ENCODE measurements at regions not wholly inside any gene's neighbourhood (a gene's known extent, or its start where the extent isn't known, plus 50 kb on each side); places are given as distances from the start of the nearest gene placed in this dataset.

DNA sequence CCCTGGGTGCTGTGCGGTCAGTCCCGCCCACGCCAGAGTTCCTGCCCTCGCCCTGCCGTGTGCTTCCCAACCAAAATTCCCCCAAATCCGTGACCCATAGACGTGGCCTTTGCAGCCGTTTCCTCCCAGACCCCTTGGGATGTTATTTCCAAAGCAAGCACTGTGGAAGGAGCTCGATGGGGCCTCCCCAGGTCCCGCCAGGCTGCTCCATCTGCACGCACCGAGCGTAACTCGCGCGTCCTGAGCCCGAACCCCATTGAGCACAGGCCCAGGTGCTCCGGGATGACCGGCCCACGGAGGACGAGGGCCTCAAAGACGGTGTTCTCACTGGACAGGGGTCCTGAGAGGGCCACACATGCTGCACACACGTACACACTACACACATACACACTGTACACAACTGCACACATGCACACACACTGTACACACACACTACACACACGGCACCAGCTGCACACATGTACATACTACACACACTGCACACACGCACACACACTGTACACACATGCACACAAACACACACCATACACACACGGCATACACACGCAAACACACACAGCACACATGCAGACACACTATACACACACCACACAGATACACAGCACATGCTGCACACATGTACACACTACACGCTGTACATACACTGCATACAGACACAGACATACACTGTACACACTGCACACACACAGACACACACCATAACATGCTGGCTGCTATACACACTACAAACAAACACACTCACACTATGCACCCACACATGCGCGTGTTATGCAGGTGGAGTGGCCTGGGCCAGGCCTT lies 431.2 kb upstream of the SALL3 start:
- no peak for DNase-seq

DNA sequence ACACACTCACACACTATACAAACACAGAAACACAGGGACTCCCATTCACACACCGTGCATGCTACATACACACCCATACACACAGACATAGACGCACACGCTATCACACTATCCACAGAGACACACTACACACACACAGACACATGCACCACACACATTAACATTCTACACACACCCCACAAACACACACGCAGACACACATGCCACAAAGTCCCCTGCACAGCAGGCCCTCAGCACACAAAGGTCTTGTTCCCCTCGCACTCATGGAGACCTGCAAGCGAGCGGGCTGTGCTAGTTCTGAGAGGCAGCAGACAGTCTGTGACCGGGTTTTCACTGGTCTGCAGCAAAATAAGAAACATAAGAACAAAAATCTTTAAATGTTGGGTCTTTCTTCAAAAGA lies 429.6 kb upstream of the SALL3 start:
- DNase-seq = no peak

DNA sequence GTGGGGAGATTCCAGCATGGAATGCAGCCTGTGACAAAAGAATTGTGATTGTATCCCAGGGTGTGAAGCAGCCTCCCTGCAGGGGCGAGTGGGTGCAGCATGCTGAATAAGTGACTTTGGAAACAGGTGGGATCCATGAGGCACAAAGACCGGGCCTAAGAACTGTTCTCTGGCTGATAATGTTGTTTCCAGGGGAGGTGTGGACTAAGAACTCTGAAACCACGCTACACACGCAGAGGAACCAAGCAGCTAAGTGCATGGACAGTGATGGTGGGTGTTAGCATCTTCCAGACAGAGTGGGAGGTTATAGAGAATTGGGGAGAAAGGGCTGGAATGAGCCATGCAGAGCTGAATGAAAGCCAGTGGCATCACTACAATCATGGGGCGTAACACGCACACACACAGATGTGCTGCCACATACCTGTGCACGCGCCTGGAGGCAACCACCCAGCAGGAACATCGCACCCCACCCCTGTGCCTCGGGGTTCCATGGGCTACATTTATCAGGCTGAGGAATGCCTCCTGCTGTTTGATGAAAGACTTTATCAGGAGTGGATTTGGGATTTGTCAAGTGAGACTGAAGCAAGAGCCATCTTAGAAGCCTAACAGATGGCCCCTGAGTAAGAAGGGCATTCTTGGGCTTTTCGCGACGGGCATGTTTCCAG lies 424.5 kb upstream of the SALL3 start:
- DNase-seq = no peak

- DNase-seq = no peak
Observed at GRCh38 chr18:78557371-78557770, 422.2 kb upstream of the SALL3 start.

DNA sequence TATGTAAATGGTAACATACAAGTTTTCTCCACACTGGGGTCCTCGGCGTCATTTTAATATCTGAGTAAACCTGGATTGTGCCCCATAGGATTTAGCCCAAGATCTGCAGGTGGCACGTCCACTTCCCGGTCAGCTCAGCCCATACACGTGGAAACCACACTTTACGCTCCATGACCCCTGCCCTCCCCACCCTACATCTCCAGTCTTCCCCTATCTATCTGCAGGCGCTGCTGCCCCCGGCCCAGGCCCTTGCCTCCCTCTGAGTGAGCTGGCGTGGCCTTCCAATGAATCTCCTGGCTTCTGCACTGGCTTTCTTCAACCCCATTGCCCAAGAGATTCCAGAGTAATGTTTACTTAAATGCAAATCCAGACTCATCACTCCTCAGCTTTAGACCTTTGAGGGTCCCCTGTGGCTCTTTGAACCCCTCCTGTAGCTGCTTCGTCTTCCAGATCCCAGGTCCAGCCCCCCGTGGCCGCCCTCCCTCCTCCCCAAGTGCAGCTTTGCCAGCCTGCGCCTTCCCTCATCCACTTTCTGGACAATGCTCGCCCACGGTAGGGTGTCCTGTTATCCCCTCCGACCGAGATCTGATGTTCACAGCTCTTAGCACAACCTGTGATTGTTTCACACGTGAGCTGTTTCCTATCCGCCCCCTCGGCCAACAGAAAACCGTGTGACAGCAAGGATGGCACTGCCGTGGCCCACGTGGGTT lies 421.4 kb upstream of the SALL3 start:
- DNase-seq = no peak

GRCh38 chr18:78558948-78559347 lies 420.7 kb upstream of the SALL3 start:
- DNase-seq = no peak

GRCh38 chr18:78559584-78559983 lies 420.0 kb upstream of the SALL3 start:
- no peak for DNase-seq

- DNase-seq = no peak
Observed at GRCh38 chr18:78561757-78562510, 417.7 kb upstream of the SALL3 start.

- no peak for DNase-seq
Observed at GRCh38 chr18:78562531-78562961, 417.1 kb upstream of the SALL3 start.

GRCh38 chr18:78563110-78563509 lies 416.5 kb upstream of the SALL3 start:
- DNase-seq = no peak

DNA sequence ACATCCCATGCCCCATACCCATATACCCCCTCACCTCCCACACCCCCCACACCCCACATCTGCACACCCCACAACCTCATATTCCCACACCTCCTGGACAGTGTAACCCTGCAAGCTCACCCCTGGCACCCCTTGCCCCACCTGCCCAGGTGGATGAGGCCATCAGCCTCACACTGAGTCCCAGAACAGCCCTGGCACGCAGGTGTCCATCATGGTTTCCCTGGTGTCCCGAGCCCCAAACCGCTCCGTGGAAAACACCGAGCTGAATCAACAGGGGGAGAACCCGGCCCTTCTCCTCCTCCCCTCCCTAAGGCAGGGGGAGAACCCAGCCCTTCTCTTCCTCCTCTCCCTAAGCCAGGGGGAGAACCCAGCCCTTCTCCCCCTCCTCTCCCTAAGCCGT lies 415.6 kb upstream of the SALL3 start:
- DNase-seq = no peak

DNA sequence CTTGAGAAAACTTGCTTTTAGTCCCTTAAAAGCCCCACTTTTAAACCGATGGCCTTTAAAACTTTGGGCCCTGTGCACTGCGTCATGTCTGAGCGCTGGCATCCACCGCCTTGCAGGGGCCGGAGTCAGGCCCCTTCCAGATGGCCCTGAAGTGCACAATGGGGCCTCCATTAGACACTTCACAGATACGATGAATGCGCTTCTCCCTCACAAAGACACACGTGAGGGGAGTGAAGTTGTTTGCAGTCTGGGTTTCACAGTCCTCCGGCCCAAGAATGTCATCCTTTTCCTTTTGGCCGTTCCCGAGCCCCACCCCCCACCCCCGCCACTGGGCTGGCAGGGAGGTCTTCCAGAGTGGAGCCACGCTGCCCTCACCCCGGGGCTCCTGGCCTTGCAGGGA lies 415.1 kb upstream of the SALL3 start:
- no peak for DNase-seq

- no peak for DNase-seq
Observed at GRCh38 chr18:78565240-78565639, 414.4 kb upstream of the SALL3 start.

DNA sequence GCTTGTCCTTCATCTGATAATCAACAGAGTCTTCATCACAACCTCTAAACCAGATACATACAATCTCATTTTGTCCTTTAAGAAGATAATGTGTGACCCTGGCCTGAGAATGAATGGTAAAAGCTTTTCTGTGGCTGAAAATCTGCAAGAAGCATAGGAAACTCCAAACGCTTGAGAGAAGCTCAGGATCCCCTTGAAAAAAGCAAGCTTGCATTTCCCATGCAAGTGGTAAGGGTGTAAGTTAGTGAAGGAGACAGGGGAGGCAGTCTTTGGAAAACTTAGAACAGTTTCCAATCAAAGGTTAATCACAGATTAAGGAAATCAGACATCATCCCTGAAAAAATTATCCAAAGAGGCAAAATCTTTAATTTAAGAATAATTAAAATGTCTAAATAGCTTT lies 413.6 kb upstream of the SALL3 start:
- no peak for DNase-seq

DNA sequence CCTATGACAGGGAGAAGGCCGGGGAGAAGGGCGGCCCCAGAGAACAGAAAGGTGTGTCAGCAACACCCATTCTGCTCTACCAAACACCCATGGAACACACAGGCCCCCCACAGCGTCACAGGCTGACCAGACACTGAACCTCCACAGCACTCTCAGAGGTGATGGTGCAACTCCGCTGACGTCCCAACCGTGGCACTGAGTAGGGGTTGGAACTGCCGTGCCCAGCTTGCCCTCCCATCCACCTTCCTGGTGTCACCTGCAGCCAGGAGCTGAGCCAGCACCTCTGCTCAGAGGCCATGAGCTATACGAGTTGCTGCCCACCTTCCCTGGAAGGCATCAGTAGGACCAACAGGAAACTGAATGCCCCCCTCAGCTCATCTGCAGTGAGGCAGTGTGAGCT lies 412.9 kb upstream of the SALL3 start:
- DNase-seq = no peak

GRCh38 chr18:78571063-78571785 lies 408.4 kb upstream of the SALL3 start:
- no peak for DNase-seq

DNA sequence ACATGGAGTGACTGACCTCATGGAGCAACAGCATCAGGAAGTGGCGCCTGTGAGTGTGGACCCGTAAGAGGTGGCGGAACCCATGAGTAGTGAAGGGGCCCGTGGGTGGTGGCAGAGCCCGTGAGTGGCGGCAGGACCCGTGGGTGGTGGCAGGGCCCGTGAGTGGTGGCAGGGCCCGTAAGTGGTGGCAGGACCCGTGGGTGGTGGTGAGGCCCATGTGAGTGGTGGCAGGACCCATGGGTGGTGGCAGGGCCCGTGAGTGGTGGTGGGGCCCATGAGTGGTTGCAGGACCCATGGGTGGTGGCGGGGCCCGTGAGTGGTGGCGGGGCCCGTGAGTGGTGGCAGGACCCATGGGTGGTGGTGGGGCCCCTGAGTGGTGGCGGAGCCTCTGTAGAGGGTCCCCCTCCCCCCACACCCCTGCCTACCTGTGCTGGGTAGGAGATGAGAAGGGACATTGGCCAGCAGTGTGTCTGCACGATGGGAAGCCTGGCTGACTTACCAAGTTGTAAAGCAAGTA lies 407.7 kb upstream of the SALL3 start:
- no peak for DNase-seq

GRCh38 chr18:78573773-78574172 lies 405.8 kb upstream of the SALL3 start:
- no peak for DNase-seq

DNA sequence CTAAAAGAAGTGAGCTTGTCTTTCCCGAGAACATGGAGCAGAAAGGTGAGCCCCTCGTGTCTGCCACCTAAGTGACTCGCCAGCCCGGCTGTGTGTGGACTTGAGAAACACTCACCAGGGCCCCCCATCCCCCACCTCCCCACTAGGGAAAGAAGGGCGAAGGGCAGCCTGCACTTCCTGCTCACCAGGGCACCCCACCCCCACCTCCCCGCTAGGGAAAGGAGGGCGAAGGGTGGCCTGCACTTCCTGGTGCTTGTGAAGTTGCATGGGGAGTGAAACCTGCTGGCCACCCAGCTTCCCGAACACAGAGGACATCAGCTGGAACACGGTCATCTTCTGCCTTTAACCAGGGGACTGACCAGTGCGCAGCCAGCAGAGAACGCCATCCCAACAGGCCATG lies 402.7 kb upstream of the SALL3 start:
- no peak for DNase-seq

- DNase-seq = no peak
Observed at GRCh38 chr18:78579449-78579848, 400.2 kb upstream of the SALL3 start.

DNA sequence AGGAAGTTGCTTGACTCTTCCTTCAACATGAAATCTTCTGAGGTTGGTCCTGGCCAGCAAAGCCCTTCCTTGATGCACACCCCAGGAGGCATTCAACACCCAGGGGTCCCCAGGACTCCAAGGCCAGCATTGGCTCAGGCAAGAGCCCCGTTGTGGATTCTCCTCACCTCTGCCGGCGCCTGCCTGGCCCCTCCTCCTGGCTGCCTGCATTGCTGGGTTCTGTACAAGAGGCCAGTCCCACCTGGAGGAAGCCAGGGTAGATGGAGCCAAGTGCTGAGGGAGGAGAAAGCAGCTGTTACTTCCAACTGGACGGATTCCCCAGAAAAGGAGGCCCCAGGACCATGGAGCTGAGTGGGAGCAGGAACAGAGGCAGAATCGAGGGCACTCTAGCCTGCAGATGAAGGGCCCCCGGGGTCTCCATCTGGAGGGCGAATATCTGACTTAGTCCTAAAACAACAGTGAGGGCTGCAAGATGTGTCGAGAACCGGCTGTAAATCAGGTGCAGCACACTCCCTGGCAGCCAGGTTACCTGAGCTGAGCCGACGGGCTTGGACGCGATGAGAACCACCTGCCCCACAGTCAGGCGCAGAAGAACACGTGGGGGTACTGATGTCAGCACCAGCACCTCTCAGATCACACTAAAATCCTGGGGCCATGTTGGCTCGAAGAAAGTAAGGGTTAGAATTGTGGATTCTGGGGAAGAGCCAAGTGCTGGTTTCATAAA lies 399.6 kb upstream of the SALL3 start:
- DNase-seq = no peak

Data from occipital lobe (tissue), 1 donor.